Panc1 (cell line): ENCODE measurements at regions not wholly inside any gene's neighbourhood (a gene's known extent, or its start where the extent isn't known, plus 50 kb on each side); places are given as distances from the start of the nearest gene placed in this dataset.

Experiments
- ATAC-seq: fragments of 200-7000 bp; cut with Tn5 transposase; 2 replicates; pipeline ENCODE4 v1.9.1; 2020; ENCODE audit warnings: mild to moderate bottlenecking, moderate library complexity
- BruUV-seq: library from RNA; stranded (reverse); fragments of 400-500 nt; replicated peaks from 2 replicates; lab custom pipeline; 2021; lab: Mats Ljungman, UMichigan
- CTCF ChIA-PET: fragments of 300-600 bp; sonication (Branson Sonifier 250); formaldehyde crosslinking; loops from one replicate; lab custom pipeline; 2022; ENCODE audit warnings: antibody characterized with exemption; lab: Charles Lee
- POLR2A ChIA-PET: fragments of 300-600 bp; sonication (Branson Sonifier 250); formaldehyde crosslinking; loops from one replicate; lab custom pipeline; 2022; ENCODE audit warnings: antibody characterized with exemption; lab: Charles Lee
- DNase-seq: peaks from one replicate; pipeline ENCODE4 v3.0.0-alpha.2; 2010; ENCODE audit warnings: low read depth, low spot score
- H3K27ac ChIP-seq: 2 replicates; pipeline ENCODE4 v1.5.1; 2011; ENCODE audit warnings: mild to moderate bottlenecking, low read length, inconsistent platforms
- H3K27me3 ChIP-seq: fragments of 200-500 bp; sonication (Bioruptor generic); 2 replicates; pipeline ENCODE4 v1.6.0; 2014; ENCODE audit warnings: low read length, inconsistent platforms; ENCODE audit not compliant: control insufficient read depth, insufficient read depth
- H3K36me3 ChIP-seq: fragments of 200-500 bp; sonication (Bioruptor generic); 2 replicates; pipeline ENCODE4 v1.5.1; 2014; ENCODE audit warnings: inconsistent platforms, mild to moderate bottlenecking, low read length, moderate library complexity; ENCODE audit not compliant: control insufficient read depth, insufficient read depth
- H3K4me1 ChIP-seq: 2 replicates; pipeline ENCODE4 v1.5.1; 2011; ENCODE audit warnings: inconsistent platforms, mild to moderate bottlenecking, low read length, moderate library complexity; ENCODE audit not compliant: control insufficient read depth, insufficient read depth
- H3K4me3 ChIP-seq, 2 experiments: 2 replicates each; pipeline ENCODE4 v1.5.1; 2011 to 2012; ENCODE audit warnings: low read depth in 2 of 2, low read length in 2 of 2, mild to moderate bottlenecking in 2 of 2, inconsistent platforms in 1 of 2, moderate library complexity in 1 of 2
- H3K9me3 ChIP-seq: fragments of 200-500 bp; sonication (Bioruptor generic); 2 replicates; pipeline ENCODE4 v1.5.1; 2014; ENCODE audit warnings: low read depth, mild to moderate bottlenecking, inconsistent platforms, low read length, moderate library complexity; ENCODE audit not compliant: control insufficient read depth, insufficient read depth
- POLR2AphosphoS5 ChIP-seq: IDR thresholded peaks from 2 replicates; pipeline ENCODE4 v1.6.1; 2012; ENCODE audit warnings: mild to moderate bottlenecking, low read depth, low read length, moderate library complexity
- SIN3A ChIP-seq: IDR thresholded peaks from 2 replicates; pipeline ENCODE4 v1.6.1; 2012; ENCODE audit warnings: low read depth, mild to moderate bottlenecking, low read length, moderate library complexity, borderline replicate concordance; ENCODE audit not compliant: insufficient read depth
- TCF7L2 ChIP-seq: IDR thresholded peaks from 2 replicates; pipeline ENCODE4 v1.6.1; 2011; ENCODE audit warnings: mild to moderate bottlenecking, low read depth, low read length, inconsistent platforms
- in situ Hi-C: cut with HindIII; loops from 2 replicates; pipeline ENCODE4 v1.10.0; 2016; ENCODE audit warnings: low sequenced_read_pairs, low pct_unique_long_range_greater_than_20kb
- intact Hi-C: fragments of 100-400 bp; cut with micrococcal nuclease; formaldehyde crosslinking; loops from one replicate; pipeline ENCODE4 v1.10.0; 2022; ENCODE audit not compliant: unreplicated experiment
- TF ChIP-seq, protein P1 (sequence below): fragments of 450-650 bp; IDR thresholded peaks from 2 replicates; pipeline ENCODE4 v1.5.1; 2017; ENCODE audit warnings: mild to moderate bottlenecking
- TF ChIP-seq, protein P2 (sequence below), 2 experiments: IDR thresholded peaks; 2 replicates each; pipeline ENCODE4 v1.6.1; 2011 to 2012; ENCODE audit warnings: low read depth in 2 of 2, control low read depth in 1 of 2, low read length in 1 of 2, mild to moderate bottlenecking in 1 of 2, moderate library complexity in 1 of 2; ENCODE audit not compliant: insufficient read depth in 1 of 2

DNA sequence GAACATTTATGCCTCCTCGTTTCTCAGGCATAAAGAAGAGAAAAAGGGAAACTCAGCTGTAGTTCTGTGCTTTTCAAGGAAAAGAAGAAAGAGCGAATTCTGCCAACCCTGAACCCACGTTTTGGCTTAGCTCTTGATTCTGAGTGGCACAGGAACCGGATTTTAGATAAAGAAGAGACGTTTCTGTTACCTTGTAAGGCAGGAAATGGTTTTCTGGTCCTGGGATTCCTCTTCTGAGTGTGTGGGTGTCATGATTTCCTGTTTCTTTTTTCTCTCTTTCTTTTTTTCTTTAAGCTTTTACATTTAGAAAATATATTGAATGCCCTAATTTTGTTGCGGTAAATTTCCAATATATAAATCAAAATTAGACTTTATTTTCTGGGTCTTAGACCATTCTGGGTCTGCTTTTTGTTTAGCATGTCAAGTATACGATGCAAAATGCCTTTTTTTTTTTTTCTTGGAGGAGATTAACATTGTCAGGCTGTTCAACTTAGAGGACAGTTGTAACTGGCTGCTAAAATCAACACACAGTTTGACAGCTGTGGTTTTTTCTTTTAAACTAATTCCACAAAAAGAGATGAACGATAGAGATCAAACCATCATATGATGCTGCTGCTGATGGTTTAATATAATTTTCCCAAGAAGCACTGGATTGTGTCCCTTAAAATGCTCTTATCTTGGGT lies 190.8 kb downstream of the GATA3 start:
- in situ Hi-C loops: no loop called here

DNA sequence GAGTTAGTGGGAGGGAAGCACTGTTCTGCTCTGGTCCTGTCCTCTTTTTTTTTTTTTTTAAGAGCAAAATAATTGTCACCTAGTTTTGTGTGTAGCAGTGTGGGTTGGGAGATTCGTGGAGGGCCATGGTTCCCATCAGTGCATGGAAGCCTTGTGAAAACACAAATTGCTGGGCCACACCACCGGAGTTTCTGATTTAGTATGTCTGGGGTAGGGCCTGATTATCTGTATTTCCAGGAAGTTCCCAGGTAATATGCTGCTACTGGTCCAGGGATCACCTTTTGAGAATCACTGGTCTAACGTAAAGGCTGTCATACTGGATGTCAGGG lies 191.3 kb downstream of the GATA3 start:
- H3K27ac ChIP-seq: no peak overlapping the region
- POLR2A ChIA-PET: no interaction called here
- DNase-seq (no peak), ATAC-seq (no peak)
- CTCF ChIA-PET: no interaction called here
- no peak overlapping the region for H3K4me3 ChIP-seq
- in situ Hi-C loops (no loop called here), intact Hi-C loops (no loop called here)
- no TSS peak for BruUV-seq
- no peaks in the 10 kb centered on the region for H3K4me1 ChIP-seq
- TF ChIP-seq, protein P1, sequence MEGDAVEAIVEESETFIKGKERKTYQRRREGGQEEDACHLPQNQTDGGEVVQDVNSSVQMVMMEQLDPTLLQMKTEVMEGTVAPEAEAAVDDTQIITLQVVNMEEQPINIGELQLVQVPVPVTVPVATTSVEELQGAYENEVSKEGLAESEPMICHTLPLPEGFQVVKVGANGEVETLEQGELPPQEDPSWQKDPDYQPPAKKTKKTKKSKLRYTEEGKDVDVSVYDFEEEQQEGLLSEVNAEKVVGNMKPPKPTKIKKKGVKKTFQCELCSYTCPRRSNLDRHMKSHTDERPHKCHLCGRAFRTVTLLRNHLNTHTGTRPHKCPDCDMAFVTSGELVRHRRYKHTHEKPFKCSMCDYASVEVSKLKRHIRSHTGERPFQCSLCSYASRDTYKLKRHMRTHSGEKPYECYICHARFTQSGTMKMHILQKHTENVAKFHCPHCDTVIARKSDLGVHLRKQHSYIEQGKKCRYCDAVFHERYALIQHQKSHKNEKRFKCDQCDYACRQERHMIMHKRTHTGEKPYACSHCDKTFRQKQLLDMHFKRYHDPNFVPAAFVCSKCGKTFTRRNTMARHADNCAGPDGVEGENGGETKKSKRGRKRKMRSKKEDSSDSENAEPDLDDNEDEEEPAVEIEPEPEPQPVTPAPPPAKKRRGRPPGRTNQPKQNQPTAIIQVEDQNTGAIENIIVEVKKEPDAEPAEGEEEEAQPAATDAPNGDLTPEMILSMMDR: no peak
- TF ChIP-seq POLR2AphosphoS5: no peak
- TF ChIP-seq, protein P2, sequence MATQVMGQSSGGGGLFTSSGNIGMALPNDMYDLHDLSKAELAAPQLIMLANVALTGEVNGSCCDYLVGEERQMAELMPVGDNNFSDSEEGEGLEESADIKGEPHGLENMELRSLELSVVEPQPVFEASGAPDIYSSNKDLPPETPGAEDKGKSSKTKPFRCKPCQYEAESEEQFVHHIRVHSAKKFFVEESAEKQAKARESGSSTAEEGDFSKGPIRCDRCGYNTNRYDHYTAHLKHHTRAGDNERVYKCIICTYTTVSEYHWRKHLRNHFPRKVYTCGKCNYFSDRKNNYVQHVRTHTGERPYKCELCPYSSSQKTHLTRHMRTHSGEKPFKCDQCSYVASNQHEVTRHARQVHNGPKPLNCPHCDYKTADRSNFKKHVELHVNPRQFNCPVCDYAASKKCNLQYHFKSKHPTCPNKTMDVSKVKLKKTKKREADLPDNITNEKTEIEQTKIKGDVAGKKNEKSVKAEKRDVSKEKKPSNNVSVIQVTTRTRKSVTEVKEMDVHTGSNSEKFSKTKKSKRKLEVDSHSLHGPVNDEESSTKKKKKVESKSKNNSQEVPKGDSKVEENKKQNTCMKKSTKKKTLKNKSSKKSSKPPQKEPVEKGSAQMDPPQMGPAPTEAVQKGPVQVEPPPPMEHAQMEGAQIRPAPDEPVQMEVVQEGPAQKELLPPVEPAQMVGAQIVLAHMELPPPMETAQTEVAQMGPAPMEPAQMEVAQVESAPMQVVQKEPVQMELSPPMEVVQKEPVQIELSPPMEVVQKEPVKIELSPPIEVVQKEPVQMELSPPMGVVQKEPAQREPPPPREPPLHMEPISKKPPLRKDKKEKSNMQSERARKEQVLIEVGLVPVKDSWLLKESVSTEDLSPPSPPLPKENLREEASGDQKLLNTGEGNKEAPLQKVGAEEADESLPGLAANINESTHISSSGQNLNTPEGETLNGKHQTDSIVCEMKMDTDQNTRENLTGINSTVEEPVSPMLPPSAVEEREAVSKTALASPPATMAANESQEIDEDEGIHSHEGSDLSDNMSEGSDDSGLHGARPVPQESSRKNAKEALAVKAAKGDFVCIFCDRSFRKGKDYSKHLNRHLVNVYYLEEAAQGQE (IDR thresholded peaks at IDR 0.05; ENCODE audit: insufficient read depth in 1 of 2, low read depth in 2 of 2, low read length in 1 of 2): no peak
- no peak for TF ChIP-seq TCF7L2
- no peak for TF ChIP-seq SIN3A
- no peaks in the 10 kb centered on the region for H3K9me3 ChIP-seq
- H3K36me3 ChIP-seq: no peaks in the 10 kb centered on the region
- H3K27me3 ChIP-seq: no peaks in the 10 kb centered on the region

More for the DNA sequence above, 190.8 kb downstream of the GATA3 start:
- ChIA-PET POLR2A (no interaction called here), CTCF (no interaction called here)
- BruUV-seq: no TSS peak
- H3K4me1 ChIP-seq: no peaks in the 10 kb centered on the region
- ATAC-seq (no peak), DNase-seq (no peak)
- H3K4me3 ChIP-seq: no peak overlapping the region
- H3K9me3 ChIP-seq: no peaks in the 10 kb centered on the region
- intact Hi-C loops: no loop called here
- no peaks in the 10 kb centered on the region for H3K36me3 ChIP-seq
- no peaks in the 10 kb centered on the region for H3K27me3 ChIP-seq
- TF ChIP-seq POLR2AphosphoS5 (no peak), SIN3A (no peak)
- TF ChIP-seq, protein P2 (IDR thresholded peaks at IDR 0.05; ENCODE audit: insufficient read depth in 1 of 2, low read depth in 2 of 2, low read length in 1 of 2): no peak
- H3K27ac ChIP-seq: no peak overlapping the region
